ENCODE measurements at regions not wholly inside any gene's neighbourhood (a gene's known extent, or its start where the extent isn't known, plus 50 kb on each side); places are given as distances from the start of the nearest gene placed in this dataset.

- TF ChIP-seq CTCF (IDR thresholded peaks at IDR 0.05; ENCODE audit: insufficient read depth, low read depth, low read length): no peak
- POLR2A ChIA-PET: no interaction called here
- DNase-seq (ENCODE audit: low read depth): no peak
- no peak overlapping the region for H3K4me3 ChIP-seq (ENCODE audit: low read depth, low read length)
- no peaks in the 10 kb centered on the region for H3K36me3 ChIP-seq (ENCODE audit: control insufficient read depth, insufficient read depth, low read length)
- H3K27me3 ChIP-seq (ENCODE audit: control insufficient read depth, insufficient read depth, low read length): no peaks in the 10 kb centered on the region
- CTCF ChIA-PET: no interaction called here
Measured at GRCh38 chr5:124538931-124539330, 207.5 kb downstream of the ZNF608 start.

- Histone ChIP-seq H3K36me3 (ENCODE audit: control insufficient read depth, insufficient read depth, low read length) (no peaks in the 10 kb centered on the region), H3K4me3 (ENCODE audit: low read depth, low read length) (no peak overlapping the region), H3K27me3 (ENCODE audit: control insufficient read depth, insufficient read depth, low read length) (no peaks in the 10 kb centered on the region)
- CTCF ChIA-PET: no interaction called here
- POLR2A ChIA-PET: no interaction called here
- no peak for TF ChIP-seq CTCF (IDR thresholded peaks at IDR 0.05; ENCODE audit: insufficient read depth, low read depth, low read length)
- DNase-seq (ENCODE audit: low read depth): no peak
Measured at GRCh38 chr5:124538191-124538590, 208.2 kb downstream of the ZNF608 start.

- POLR2A ChIA-PET: no interaction called here
- CTCF ChIA-PET: no interaction called here
- TF ChIP-seq CTCF (IDR thresholded peaks at IDR 0.05; ENCODE audit: insufficient read depth, low read depth, low read length): no peak
- Histone ChIP-seq H3K36me3 (ENCODE audit: control insufficient read depth, insufficient read depth, low read length) (no peaks in the 10 kb centered on the region), H3K27me3 (ENCODE audit: control insufficient read depth, insufficient read depth, low read length) (no peaks in the 10 kb centered on the region), H3K4me3 (ENCODE audit: low read depth, low read length) (no peak overlapping the region)
- DNase-seq (ENCODE audit: low read depth): no peak
Measured at GRCh38 chr5:124537522-124537921, 208.9 kb downstream of the ZNF608 start.

GRCh38 chr5:124537107-124537506, 209.3 kb downstream of the ZNF608 start:
- no peak for DNase-seq (ENCODE audit: low read depth)
- no peak overlapping the region for H3K4me3 ChIP-seq (ENCODE audit: low read depth, low read length)
- H3K36me3 ChIP-seq (ENCODE audit: control insufficient read depth, insufficient read depth, low read length): no peaks in the 10 kb centered on the region
- H3K27me3 ChIP-seq (ENCODE audit: control insufficient read depth, insufficient read depth, low read length): no peaks in the 10 kb centered on the region
- ChIA-PET CTCF (no interaction called here), POLR2A (no interaction called here)
- TF ChIP-seq CTCF (IDR thresholded peaks at IDR 0.05; ENCODE audit: insufficient read depth, low read depth, low read length): no peak

- Histone ChIP-seq H3K4me3 (ENCODE audit: low read depth, low read length) (no peak overlapping the region), H3K36me3 (ENCODE audit: control insufficient read depth, insufficient read depth, low read length) (no peaks in the 10 kb centered on the region), H3K27me3 (ENCODE audit: control insufficient read depth, insufficient read depth, low read length) (no peaks in the 10 kb centered on the region)
- POLR2A ChIA-PET: no interaction called here
- no peak for DNase-seq (ENCODE audit: low read depth)
- CTCF ChIA-PET: no interaction called here
- no peak for TF ChIP-seq CTCF (IDR thresholded peaks at IDR 0.05; ENCODE audit: insufficient read depth, low read depth, low read length)
Measured at GRCh38 chr5:124536333-124536732, 210.1 kb downstream of the ZNF608 start.
